ENCODE measurements at regions not wholly inside any gene's neighbourhood (a gene's known extent, or its start where the extent isn't known, plus 50 kb on each side); places are given as distances from the start of the nearest gene placed in this dataset.

DNA sequence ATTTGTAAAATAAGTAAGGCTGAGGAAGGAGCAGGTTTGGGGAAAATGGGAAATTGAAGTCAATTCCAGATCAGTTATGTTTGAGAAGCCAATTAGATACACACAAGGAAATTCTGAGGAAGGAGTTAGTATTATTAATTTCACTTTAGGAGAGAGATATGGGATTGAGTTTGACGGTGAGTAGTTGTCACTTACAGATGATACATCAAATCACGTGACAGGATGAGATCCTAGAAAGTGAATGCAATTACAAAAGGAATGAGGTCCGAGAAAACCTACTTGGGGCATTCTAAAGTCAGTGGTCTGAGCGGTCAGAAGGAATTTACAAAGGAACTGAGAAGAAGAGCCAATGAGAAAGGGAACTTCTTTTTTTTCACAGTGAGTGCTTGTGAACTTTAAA, 364.3 kb upstream of the TMEM229A start:
- Histone ChIP-seq H4K20me1 (no peaks in the 10 kb centered on the region), H3K27ac (no peak overlapping the region), H3K4me2 (no peak overlapping the region), H3K4me1 (peaks cover 0 to 11% (median 0%) of the 10 kb centered on the region in 10 experiments; a peak in 3 of 20 replicates), H3K36me3 (no peaks in the 10 kb centered on the region), H3K4me3 (no peak overlapping the region), H3K9ac (no peak overlapping the region), H3K27me3 (no peaks in the 10 kb centered on the region), H3K9me3 (replicated peaks in 1 of 11) (no peaks in the 10 kb centered on the region)
- TF ChIP-seq Cebpa-rat (IDR thresholded peaks at IDR 0.05): no peak

DNA sequence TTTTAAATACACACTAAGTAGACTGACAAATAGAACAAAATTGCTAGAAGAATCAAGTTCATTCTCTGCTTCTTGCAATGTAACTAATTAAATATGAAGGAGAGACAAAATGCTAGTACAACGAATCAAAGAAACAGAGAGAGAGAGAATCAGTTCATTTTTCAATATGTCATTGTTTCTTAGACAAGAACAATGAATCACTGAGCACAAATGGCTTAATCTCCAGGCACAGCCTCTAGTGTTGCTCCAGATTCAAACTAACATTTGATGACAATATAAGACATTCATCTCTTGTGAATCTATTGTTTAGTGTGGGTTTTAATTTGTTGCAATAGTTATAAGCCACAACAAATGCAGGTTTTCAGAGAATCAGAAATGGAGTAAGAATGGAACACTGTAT, 357.4 kb upstream of the TMEM229A start:
- H3K4me3 ChIP-seq: no peak overlapping the region
- no peak overlapping the region for H3K4me2 ChIP-seq
- H3K27me3 ChIP-seq: no peaks in the 10 kb centered on the region
- no peak overlapping the region for H3K9ac ChIP-seq
- H3K9me3 ChIP-seq (replicated peaks in 1 of 11): no peaks in the 10 kb centered on the region
- no peak overlapping the region for H3K27ac ChIP-seq
- TF ChIP-seq Cebpa-rat (IDR thresholded peaks at IDR 0.05): no peak
- H3K4me1 ChIP-seq: peaks cover 0 to 11% (median 0%) of the 10 kb centered on the region in 10 experiments; a peak in 3 of 20 replicates
- no peaks in the 10 kb centered on the region for H4K20me1 ChIP-seq
- no peaks in the 10 kb centered on the region for H3K36me3 ChIP-seq

DNA sequence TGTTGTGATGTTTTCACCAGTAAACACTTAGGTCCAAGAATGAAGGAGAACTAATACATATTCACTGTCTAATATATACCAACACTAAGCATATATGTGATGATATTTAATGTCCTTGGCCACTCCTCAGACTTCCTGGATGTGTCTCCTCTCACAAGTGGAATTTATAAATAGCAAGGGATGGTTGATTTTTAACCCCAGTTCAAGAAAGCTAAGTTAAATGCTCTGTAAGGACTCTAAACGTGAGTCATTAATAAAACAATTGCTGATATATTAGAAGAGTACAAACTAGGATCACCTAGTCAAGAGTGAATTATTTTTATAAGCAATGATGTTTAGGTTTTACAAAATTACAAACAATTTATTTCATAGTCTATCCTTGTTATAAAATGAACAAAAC, 355.9 kb upstream of the TMEM229A start:
- Histone ChIP-seq H3K36me3 (no peaks in the 10 kb centered on the region), H3K4me1 (peaks cover 0 to 3% (median 0%) of the 10 kb centered on the region in 10 experiments; a peak in 1 of 20 replicates)

DNA sequence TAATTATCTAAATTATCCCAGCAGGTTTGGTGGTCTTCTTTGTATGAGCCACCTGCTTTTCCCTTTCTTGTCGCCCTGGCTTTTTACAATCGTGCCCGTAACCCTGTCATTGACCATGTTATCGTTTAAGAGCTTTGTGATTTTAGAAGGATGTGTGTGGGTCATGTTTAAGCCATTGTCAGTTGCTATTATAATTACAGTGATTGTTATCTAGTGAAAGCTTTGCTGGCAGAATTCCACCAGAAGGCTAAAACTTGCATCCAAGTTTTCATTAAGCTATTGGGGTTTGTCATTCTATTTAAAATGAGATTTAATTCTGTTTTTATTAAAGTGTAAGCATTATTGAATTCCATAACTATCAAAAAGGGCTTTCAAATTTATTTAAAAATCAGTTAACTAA, 354.2 kb upstream of the TMEM229A start:
- Histone ChIP-seq H3K9ac (no peak overlapping the region), H3K4me1 (no peaks in the 10 kb centered on the region), H3K9me3 (replicated peaks in 1 of 11) (no peaks in the 10 kb centered on the region), H3K27me3 (no peaks in the 10 kb centered on the region), H3K4me2 (no peak overlapping the region), H3K36me3 (no peaks in the 10 kb centered on the region), H4K20me1 (no peaks in the 10 kb centered on the region), H3K27ac (no peak overlapping the region), H3K4me3 (no peak overlapping the region)
- no peak for TF ChIP-seq Cebpa-rat (IDR thresholded peaks at IDR 0.05)

More for the DNA sequence above, 355.9 kb upstream of the TMEM229A start:
- Histone ChIP-seq H3K27me3 (no peaks in the 10 kb centered on the region), H3K4me2 (no peak overlapping the region), H3K27ac (no peak overlapping the region), H3K9me3 (replicated peaks in 1 of 11) (no peaks in the 10 kb centered on the region), H3K9ac (no peak overlapping the region), H4K20me1 (no peaks in the 10 kb centered on the region), H3K4me3 (no peak overlapping the region)
- no peak for TF ChIP-seq Cebpa-rat (IDR thresholded peaks at IDR 0.05)

DNA sequence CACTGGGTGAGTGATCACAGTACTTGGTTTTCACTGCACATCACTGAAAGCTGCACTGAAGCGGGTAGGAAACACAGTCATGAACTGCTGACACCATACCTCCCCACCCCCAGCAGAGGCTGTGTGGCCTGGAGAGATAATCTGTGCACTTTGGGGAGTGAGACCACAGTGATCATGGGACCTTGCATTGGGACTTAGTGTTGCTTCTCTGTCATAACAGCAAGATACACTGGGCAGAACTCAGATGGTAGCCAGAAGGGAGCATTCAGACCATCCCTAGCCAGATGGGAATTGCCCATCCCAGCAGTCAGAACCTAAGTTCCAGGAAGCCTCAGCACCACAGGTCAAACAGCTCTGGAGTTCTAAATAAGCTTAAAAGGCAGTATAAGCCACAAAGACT, 346.4 kb upstream of the TMEM229A start:
- no peak for TF ChIP-seq Cebpa-rat (IDR thresholded peaks at IDR 0.05)
- Histone ChIP-seq H3K27me3 (no peaks in the 10 kb centered on the region), H3K4me3 (no peak overlapping the region), H3K4me2 (no peak overlapping the region), H3K9me3 (replicated peaks in 1 of 11) (no peaks in the 10 kb centered on the region), H4K20me1 (no peaks in the 10 kb centered on the region), H3K4me1 (no peaks in the 10 kb centered on the region), H3K36me3 (no peaks in the 10 kb centered on the region), H3K9ac (no peak overlapping the region), H3K27ac (0 out of 22 replicates have a peak overlapping the region, but pooled peaks of 1 of the 11 experiments have one; percentile 10)

DNA sequence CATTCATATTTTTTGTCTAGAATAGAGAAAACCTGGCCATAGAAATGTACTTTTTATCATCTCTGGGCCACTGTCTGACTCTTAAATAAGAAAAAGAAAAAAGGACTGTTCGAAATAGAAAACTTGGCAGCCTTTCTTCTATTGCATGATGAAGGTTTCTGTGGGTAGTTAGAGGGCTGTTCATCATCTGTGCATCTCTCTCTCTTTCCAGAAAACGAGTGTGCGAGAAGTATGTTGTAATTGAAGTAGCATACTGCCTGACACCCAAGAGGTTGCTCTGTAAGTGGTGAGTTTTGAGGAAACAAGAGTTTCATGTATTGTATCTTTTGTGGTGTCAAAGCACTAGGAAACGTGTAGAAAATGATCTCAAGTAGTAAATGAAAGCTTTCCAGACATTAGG, 343.2 kb upstream of the TMEM229A start:
- no peaks in the 10 kb centered on the region for H3K9me3 ChIP-seq (replicated peaks in 1 of 11)
- no peak overlapping the region for H3K27ac ChIP-seq
- H3K27me3 ChIP-seq: no peaks in the 10 kb centered on the region
- TF ChIP-seq Cebpa-rat (IDR thresholded peaks at IDR 0.05): no peak
- peaks cover 0 to 9% (median 0%) of the 10 kb centered on the region in 10 experiments; a peak in 7 of 20 replicates for H3K4me1 ChIP-seq
- no peak overlapping the region for H3K9ac ChIP-seq
- no peaks in the 10 kb centered on the region for H3K36me3 ChIP-seq
- H3K4me2 ChIP-seq: no peak overlapping the region
- H4K20me1 ChIP-seq: no peaks in the 10 kb centered on the region
- no peak overlapping the region for H3K4me3 ChIP-seq

DNA sequence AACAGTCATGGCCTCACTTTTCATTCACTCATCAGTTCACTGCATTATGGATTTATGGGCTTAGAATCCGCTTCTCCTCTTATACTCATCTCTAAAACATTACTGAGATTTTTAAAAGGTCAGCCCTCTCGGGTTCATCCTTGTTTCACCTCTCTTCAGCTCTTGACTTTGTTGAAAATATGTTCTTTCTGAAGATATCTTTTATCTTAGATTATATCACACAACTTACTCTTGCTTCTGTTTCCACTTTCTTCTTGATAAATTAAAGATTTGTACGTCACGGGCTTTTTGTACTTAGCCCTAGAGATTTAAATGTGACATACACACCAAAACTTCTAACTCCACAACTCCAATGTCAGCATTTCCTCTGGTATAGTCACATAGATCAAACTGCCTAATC, 342.5 kb upstream of the TMEM229A start:
- H3K9me3 ChIP-seq (replicated peaks in 1 of 11): no peaks in the 10 kb centered on the region
- no peak for TF ChIP-seq Cebpa-rat (IDR thresholded peaks at IDR 0.05)
- peaks cover 0 to 9% (median 0%) of the 10 kb centered on the region in 10 experiments; a peak in 7 of 20 replicates for H3K4me1 ChIP-seq
- no peaks in the 10 kb centered on the region for H4K20me1 ChIP-seq
- H3K36me3 ChIP-seq: no peaks in the 10 kb centered on the region
- no peak overlapping the region for H3K4me2 ChIP-seq
- no peak overlapping the region for H3K27ac ChIP-seq
- no peak overlapping the region for H3K4me3 ChIP-seq
- H3K27me3 ChIP-seq: no peaks in the 10 kb centered on the region
- no peak overlapping the region for H3K9ac ChIP-seq

DNA sequence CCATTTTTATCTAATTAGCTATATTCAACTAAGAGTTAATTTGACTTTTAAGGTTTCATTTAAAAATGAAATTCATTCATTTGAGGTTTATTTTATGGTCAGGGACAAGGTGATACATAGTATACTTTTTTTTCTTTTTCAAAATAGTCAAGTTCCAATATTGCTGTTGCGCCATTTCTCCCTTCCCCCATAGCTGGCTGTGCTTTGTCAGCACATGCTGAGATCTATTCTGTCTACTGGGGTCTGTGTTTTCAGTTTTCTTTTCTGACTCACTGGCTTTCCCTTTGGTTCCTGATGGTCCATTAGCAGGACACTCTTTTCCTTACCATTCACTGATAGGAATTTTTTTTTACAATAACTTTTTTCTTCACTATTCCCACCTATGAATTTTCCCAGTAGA, 336.4 kb upstream of the TMEM229A start:
- peak overlapping the region in 3 of 11 experiments; percentile 36 to 44 (median 38); a peak in 3 of 22 replicates for H3K4me2 ChIP-seq
- H3K9ac ChIP-seq: no peak overlapping the region
- H3K27me3 ChIP-seq: no peaks in the 10 kb centered on the region
- H3K4me3 ChIP-seq: no peak overlapping the region
- H4K20me1 ChIP-seq: no peaks in the 10 kb centered on the region
- no peaks in the 10 kb centered on the region; a peak in 1 of 22 replicates for H3K36me3 ChIP-seq
- peaks cover 0 to 39% (median 0%) of the 10 kb centered on the region in 11 experiments; a peak in 9 of 22 replicates for H3K9me3 ChIP-seq (replicated peaks in 1 of 11)
- peaks cover 0 to 51% (median 27%) of the 10 kb centered on the region in 10 experiments; a peak in 14 of 20 replicates for H3K4me1 ChIP-seq
- no peak for TF ChIP-seq Cebpa-rat (IDR thresholded peaks at IDR 0.05)
- no peak overlapping the region for H3K27ac ChIP-seq

DNA sequence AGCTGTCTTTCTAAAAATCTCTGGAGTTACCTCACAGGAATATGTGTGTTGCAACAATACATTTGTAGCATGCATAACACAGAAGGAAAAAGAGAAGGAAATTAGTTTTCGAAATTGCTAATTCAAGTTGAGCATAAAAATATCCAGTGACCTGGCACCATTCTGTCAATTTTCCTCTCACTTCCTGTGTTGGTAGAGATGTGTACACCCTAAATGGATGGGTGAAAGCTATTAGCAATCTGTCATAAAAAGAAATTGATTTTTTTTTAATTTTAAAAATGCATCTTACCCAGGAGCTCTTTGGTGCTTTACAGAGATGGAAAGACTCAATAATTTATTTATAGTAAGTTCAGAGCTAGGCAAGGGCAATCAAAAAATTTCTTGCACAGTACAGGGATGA, 333.3 kb upstream of the TMEM229A start:
- peak overlapping the region in 5 of 11 experiments; percentile 45 to 71 (median 51); a peak in 10 of 22 replicates for H3K4me2 ChIP-seq
- 0 out of 22 replicates have a peak, but pooled peaks of 1 of the 11 experiments have one; percentile 31 for TF ChIP-seq Cebpa-rat (IDR thresholded peaks at IDR 0.05)
- no peaks in the 10 kb centered on the region for H3K27me3 ChIP-seq
- H3K4me1 ChIP-seq: peaks cover 0 to 50% (median 32%) of the 10 kb centered on the region in 10 experiments; a peak in 14 of 20 replicates
- H4K20me1 ChIP-seq: no peaks in the 10 kb centered on the region
- H3K36me3 ChIP-seq: no peaks in the 10 kb centered on the region; a peak in 1 of 22 replicates
- no peak overlapping the region for H3K4me3 ChIP-seq
- peaks cover 0 to 67% (median 4%) of the 10 kb centered on the region in 11 experiments; a peak in 9 of 22 replicates for H3K9me3 ChIP-seq (replicated peaks in 1 of 11)
- peak overlapping the region in 7 of 11 experiments; percentile 49 to 79 (median 69); a peak in 13 of 22 replicates for H3K27ac ChIP-seq
- no peak overlapping the region for H3K9ac ChIP-seq

DNA sequence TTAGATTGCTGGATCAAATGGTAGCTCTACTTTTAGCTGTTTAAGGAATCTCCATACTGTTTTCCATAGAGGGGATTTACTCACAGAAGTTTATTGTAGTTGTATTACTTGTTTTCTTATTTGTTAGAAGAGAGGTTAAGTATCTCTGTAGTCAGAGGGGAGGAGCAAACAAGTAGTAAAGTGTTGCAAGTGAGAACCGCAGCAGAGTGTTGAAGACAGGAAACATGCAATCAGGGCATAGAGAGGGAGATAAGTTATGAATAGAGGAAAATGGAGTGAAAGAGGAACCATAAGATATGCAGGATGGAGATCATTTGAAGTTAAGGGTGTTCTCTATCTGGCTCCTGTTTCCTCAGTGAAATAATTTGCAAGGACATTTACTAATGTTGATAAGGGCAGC, 331.4 kb upstream of the TMEM229A start:
- peak overlapping the region in 9 of 11 experiments; percentile 42 to 79 (median 67); a peak in 15 of 22 replicates for H3K27ac ChIP-seq
- H3K9me3 ChIP-seq (replicated peaks in 1 of 11): peaks cover 0 to 72% (median 4%) of the 10 kb centered on the region in 11 experiments; a peak in 9 of 22 replicates
- H4K20me1 ChIP-seq: no peaks in the 10 kb centered on the region
- no peaks in the 10 kb centered on the region; a peak in 1 of 22 replicates for H3K36me3 ChIP-seq
- peaks cover 0 to 47% (median 32%) of the 10 kb centered on the region in 10 experiments; a peak in 14 of 20 replicates for H3K4me1 ChIP-seq
- H3K27me3 ChIP-seq: no peaks in the 10 kb centered on the region
- no peak overlapping the region for H3K4me3 ChIP-seq
- H3K4me2 ChIP-seq: peak overlapping the region in 8 of 11 experiments; percentile 15 to 71 (median 52); a peak in 13 of 22 replicates
- peak in 4 of 11 experiments; percentile 34 to 51 (median 41); a peak in 4 of 22 replicates for TF ChIP-seq Cebpa-rat (IDR thresholded peaks at IDR 0.05)
- H3K9ac ChIP-seq: peak overlapping the region in 3 of 11 experiments; percentile 7 to 46 (median 41); a peak in 4 of 22 replicates
